ENCODE measurements at regions not wholly inside any gene's neighbourhood (a gene's known extent, or its start where the extent isn't known, plus 50 kb on each side); places are given as distances from the start of the nearest gene placed in this dataset.
"Not testable (repeated sequence)": the region's sequence is repeated elsewhere in the genome, so short reads cannot be mapped to it uniquely, and the experiment has no call there.

- no peak for DNase-seq (ENCODE audit: low read depth in 2 of 2)
Observed at GRCh38 chr9:105975886-105976645, 281.7 kb downstream of the TMEM38B start.

- no peak for DNase-seq (ENCODE audit: low read depth in 2 of 2)
Observed at GRCh38 chr9:105978336-105978735, 284.0 kb downstream of the TMEM38B start.

- no peak for DNase-seq (ENCODE audit: low read depth in 2 of 2)
Observed at GRCh38 chr9:105978826-105979225, 284.5 kb downstream of the TMEM38B start.

- no peak for DNase-seq (ENCODE audit: low read depth in 2 of 2)
Observed at GRCh38 chr9:105979290-105979689, 284.9 kb downstream of the TMEM38B start.

- no peak for DNase-seq (ENCODE audit: low read depth in 2 of 2)
Observed at GRCh38 chr9:105984714-105985113, 290.4 kb downstream of the TMEM38B start.

GRCh38 chr9:105993116-105993854, 298.9 kb downstream of the TMEM38B start:
- DNase-seq (ENCODE audit: low read depth in 2 of 2): no peak

GRCh38 chr9:105993921-105994715, 299.8 kb downstream of the TMEM38B start:
- DNase-seq (ENCODE audit: low read depth in 2 of 2): no peak

GRCh38 chr9:105994970-105995369, 300.6 kb downstream of the TMEM38B start:
- no peak for DNase-seq (ENCODE audit: low read depth in 2 of 2)

- no peak for DNase-seq (ENCODE audit: low read depth in 2 of 2)
Observed at GRCh38 chr9:106017198-106017740, 322.9 kb downstream of the TMEM38B start.

- no peak for DNase-seq (ENCODE audit: low read depth in 2 of 2)
Observed at GRCh38 chr9:106019039-106019680, 324.8 kb downstream of the TMEM38B start.

GRCh38 chr9:106019702-106020101, 325.4 kb downstream of the TMEM38B start:
- DNase-seq (ENCODE audit: low read depth in 2 of 2): no peak

- DNase-seq (ENCODE audit: low read depth in 2 of 2): no peak
Observed at GRCh38 chr9:106020186-106020585, 325.8 kb downstream of the TMEM38B start.

- no peak for DNase-seq (ENCODE audit: low read depth in 2 of 2)
Observed at GRCh38 chr9:106023455-106023854, 329.1 kb downstream of the TMEM38B start.

GRCh38 chr9:106025453-106025852, 331.1 kb downstream of the TMEM38B start:
- DNase-seq (ENCODE audit: low read depth in 2 of 2): no peak

GRCh38 chr9:106030146-106030545, 335.8 kb downstream of the TMEM38B start:
- DNase-seq (ENCODE audit: low read depth in 2 of 2): not testable (repeated sequence)

- DNase-seq (ENCODE audit: low read depth in 2 of 2): no peak
Observed at GRCh38 chr9:106032978-106033377, 338.6 kb downstream of the TMEM38B start.

- DNase-seq (ENCODE audit: low read depth in 2 of 2): no peak
Observed at GRCh38 chr9:106035806-106036205, 341.5 kb downstream of the TMEM38B start.

- no peak for DNase-seq (ENCODE audit: low read depth in 2 of 2)
Observed at GRCh38 chr9:106038266-106039001, 344.1 kb downstream of the TMEM38B start.

- DNase-seq (ENCODE audit: low read depth in 2 of 2): no peak
Observed at GRCh38 chr9:106039151-106039935, 345.0 kb downstream of the TMEM38B start.

GRCh38 chr9:106041920-106042319, 347.6 kb downstream of the TMEM38B start:
- not testable (repeated sequence) for DNase-seq (ENCODE audit: low read depth in 2 of 2)
